Esophagus muscularis mucosa (tissue), 4 donors: ENCODE measurements at regions not wholly inside any gene's neighbourhood (a gene's known extent, or its start where the extent isn't known, plus 50 kb on each side); places are given as distances from the start of the nearest gene placed in this dataset.

Experiments
- DNase-seq: peaks from one replicate; pipeline ENCODE4 v3.0.0-alpha.2; 2017; ENCODE audit errors: extremely low spot score
- H3K27ac ChIP-seq, 4 donors: fragments of 200-600 bp; sonication (generic); replicated peaks in 1 of 4; 1 replicate in 3 of 4; 2 replicates in 1 of 4; pipeline ENCODE4 v1.5.1; 2016 to 2019; ENCODE audit warnings: mild to moderate bottlenecking in 1 of 4
- H3K27me3 ChIP-seq, 4 donors: fragments of 200-600 bp; sonication (generic); one replicate each; pipeline versions ENCODE4 v1.5.1 to v1.6.0; 2016 to 2019
- H3K36me3 ChIP-seq, 4 donors: fragments of 200-600 bp; sonication (generic); one replicate each; pipeline ENCODE4 v1.5.1; 2016 to 2019
- H3K4me1 ChIP-seq, 4 donors: fragments of 200-600 bp; sonication (generic); one replicate each; pipeline ENCODE4 v1.5.1; 2016 to 2019
- H3K4me3 ChIP-seq, 4 donors: fragments of 200-600 bp; sonication (generic); 1 replicate in 2 of 4; 2 replicates in 2 of 4; pipeline ENCODE4 v1.5.1; 2016 to 2019; ENCODE audit warnings: mild to moderate bottlenecking in 4 of 4, moderate library complexity in 1 of 4
- H3K9me3 ChIP-seq, 4 donors: fragments of 200-600 bp; sonication (generic); 1 replicate in 3 of 4; 2 replicates in 1 of 4; pipeline ENCODE4 v1.5.1; 2016 to 2019
- CTCF ChIP-seq, 3 experiments: fragments of 200-600 bp in 2 of 3; fragments of 450-650 bp in 1 of 3; sonication (generic) in 2 of 3; IDR thresholded peaks; one replicate each; pipeline ENCODE4 v1.5.1; 2017 to 2019; ENCODE audit warnings: antibody characterized with exemption in 3 of 3, mild to moderate bottlenecking in 2 of 3, moderate library complexity in 1 of 3
- EP300 ChIP-seq: sonication (generic); formaldehyde crosslinking; IDR thresholded peaks from one replicate; pipeline ENCODE4 v1.6.1; 2017; ENCODE audit warnings: antibody characterized with exemption
- POLR2A ChIP-seq: fragments of 450-650 bp; IDR thresholded peaks from one replicate; pipeline ENCODE4 v1.6.1; 2017; ENCODE audit warnings: antibody characterized with exemption, moderate library complexity, mild to moderate bottlenecking, low read depth
- POLR2AphosphoS5 ChIP-seq, 2 donors: sonication (generic); formaldehyde crosslinking; IDR thresholded peaks; one replicate each; pipeline ENCODE4 v1.6.1; 2017; ENCODE audit warnings: antibody characterized with exemption in 2 of 2
- WGBS: methylation state at CpG from one replicate; pipeline ENCODE4 v1.1.5; 2018; 5-methylcytosine and 5-hydroxymethylcytosine counted together
- intact Hi-C: fragments of 100-400 bp; cut with DNase I; formaldehyde crosslinking; loops from one replicate; pipeline ENCODE4 v1.15.1; 2023

- Histone ChIP-seq H3K27ac (peak overlapping the region in 3 of 4 donors; percentile 9 to 34 (median 18)), H3K27me3 (no peaks in the 10 kb centered on the region), H3K4me1 (peaks cover 0 to 32% (median 10%) of the 10 kb centered on the region in 4 donors), H3K9me3 (no peaks in the 10 kb centered on the region), H3K4me3 (no peak overlapping the region), H3K36me3 (no peaks in the 10 kb centered on the region)
- intact Hi-C loops: no loop called here
- TF ChIP-seq POLR2AphosphoS5 (IDR thresholded peaks at IDR 0.05) (no peak), EP300 (no peak), CTCF (IDR thresholded peaks at IDR 0.05) (no peak), POLR2A (no peak)
- DNase-seq: no peak
- WGBS: 56% methylated on average over 3 of the region's 3 CpGs
These were observed 457.3 kb upstream of the SEMA3A start for GRCh38 chr7:84651876-84652275.

GRCh38 chr7:84647797-84648757, 453.5 kb upstream of the SEMA3A start:
- H3K36me3 ChIP-seq: no peaks in the 10 kb centered on the region
- no peak for TF ChIP-seq CTCF (IDR thresholded peaks at IDR 0.05)
- TF ChIP-seq POLR2A: no peak
- TF ChIP-seq POLR2AphosphoS5 (IDR thresholded peaks at IDR 0.05): no peak
- TF ChIP-seq EP300: no peak
- no peak overlapping the region for H3K27ac ChIP-seq
- no peaks in the 10 kb centered on the region for H3K9me3 ChIP-seq
- H3K4me3 ChIP-seq: no peak overlapping the region
- H3K4me1 ChIP-seq: peaks cover 0 to 28% (median 10%) of the 10 kb centered on the region in 4 donors
- no peak for DNase-seq
- no peaks in the 10 kb centered on the region for H3K27me3 ChIP-seq
- 80% methylated on average over 2 of the region's 2 CpGs for WGBS
- intact Hi-C loops: no loop called here

GRCh38 chr7:84642611-84643010, 448.0 kb upstream of the SEMA3A start:
- TF ChIP-seq EP300 (no peak), POLR2A (no peak), POLR2AphosphoS5 (IDR thresholded peaks at IDR 0.05) (no peak), CTCF (IDR thresholded peaks at IDR 0.05) (no peak)
- H3K4me1 ChIP-seq: peaks cover under 1 to 24% (median 15%) of the 10 kb centered on the region in 4 donors
- intact Hi-C loops: no loop called here
- no peaks in the 10 kb centered on the region for H3K9me3 ChIP-seq
- H3K36me3 ChIP-seq: no peaks in the 10 kb centered on the region
- no peak for DNase-seq
- WGBS: 81% methylated on average over 3 of the region's 3 CpGs
- H3K27ac ChIP-seq: no peak overlapping the region
- H3K27me3 ChIP-seq: no peaks in the 10 kb centered on the region
- no peak overlapping the region for H3K4me3 ChIP-seq

GRCh38 chr7:84640637-84641036, 446.0 kb upstream of the SEMA3A start:
- Histone ChIP-seq H3K9me3 (no peaks in the 10 kb centered on the region), H3K4me1 (peaks cover 4 to 24% (median 19%) of the 10 kb centered on the region in 4 donors), H3K36me3 (no peaks in the 10 kb centered on the region), H3K27me3 (no peaks in the 10 kb centered on the region), H3K27ac (no peak overlapping the region), H3K4me3 (no peak overlapping the region)
- WGBS: 91% methylated on average over 1 of the region's 1 CpG
- no peak for TF ChIP-seq CTCF (IDR thresholded peaks at IDR 0.05)
- no peak for TF ChIP-seq POLR2AphosphoS5 (IDR thresholded peaks at IDR 0.05)
- TF ChIP-seq POLR2A: no peak
- TF ChIP-seq EP300: no peak
- DNase-seq: no peak
- intact Hi-C loops: no loop called here
